GM18861 (cell line): ENCODE measurements at regions not wholly inside any gene's neighbourhood (a gene's known extent, or its start where the extent isn't known, plus 50 kb on each side); places are given as distances from the start of the nearest gene placed in this dataset.

Experiments
- ATAC-seq: cut with Tn5 transposase; IDR thresholded peaks from one replicate; pipeline ENCODE4 v1.9.1; 2021; ENCODE audit not compliant: unreplicated experiment

GRCh38 chr1:56357927-56358690 lies 221.3 kb downstream of the PLPP3 start:
- ATAC-seq, result no peak

GRCh38 chr1:56356376-56356990 lies 222.9 kb downstream of the PLPP3 start:
- no peak for ATAC-seq

- no peak for ATAC-seq
These were observed 223.4 kb downstream of the PLPP3 start for GRCh38 chr1:56355918-56356317.

- no peak for ATAC-seq
These were observed 223.9 kb downstream of the PLPP3 start for GRCh38 chr1:56355422-56355821.

- no peak for ATAC-seq
These were observed 233.5 kb downstream of the PLPP3 start for GRCh38 chr1:56345831-56346230.

GRCh38 chr1:56340977-56341376 lies 238.4 kb downstream of the PLPP3 start:
- ATAC-seq, result no peak

GRCh38 chr1:56339786-56340465 lies 239.4 kb downstream of the PLPP3 start:
- no peak for ATAC-seq

- no peak for ATAC-seq
These were observed 240.3 kb downstream of the PLPP3 start for GRCh38 chr1:56339093-56339492.

GRCh38 chr1:56336982-56337381 lies 242.4 kb downstream of the PLPP3 start:
- no peak for ATAC-seq

GRCh38 chr1:56335394-56335793 lies 244.0 kb downstream of the PLPP3 start:
- ATAC-seq, result no peak

- no peak for ATAC-seq
These were observed 245.3 kb downstream of the PLPP3 start for GRCh38 chr1:56334047-56334446.

GRCh38 chr1:56333461-56333860 lies 245.9 kb downstream of the PLPP3 start:
- ATAC-seq, result no peak

- ATAC-seq, result no peak
These were observed 247.3 kb downstream of the PLPP3 start for GRCh38 chr1:56331892-56332567.

- ATAC-seq, result no peak
These were observed 248.0 kb downstream of the PLPP3 start for GRCh38 chr1:56331207-56331891.

- peak; percentile 95 for ATAC-seq
These were observed 248.9 kb downstream of the PLPP3 start for GRCh38 chr1:56330391-56331026.

GRCh38 chr1:56329970-56330369 lies 249.4 kb downstream of the PLPP3 start:
- no peak for ATAC-seq

- no peak for ATAC-seq
These were observed 252.2 kb downstream of the PLPP3 start for GRCh38 chr1:56327195-56327594.

GRCh38 chr1:56326056-56326455 lies 253.3 kb downstream of the PLPP3 start:
- no peak for ATAC-seq

- no peak for ATAC-seq
These were observed 254.9 kb downstream of the PLPP3 start for GRCh38 chr1:56324504-56324903.

- no peak for ATAC-seq
These were observed 257.2 kb downstream of the PLPP3 start for GRCh38 chr1:56322211-56322610.

GRCh38 chr1:56321150-56321490 lies 258.2 kb downstream of the PLPP3 start:
- ATAC-seq, result no peak
